GM18502 (cell line): ENCODE measurements at regions not wholly inside any gene's neighbourhood (a gene's known extent, or its start where the extent isn't known, plus 50 kb on each side); places are given as distances from the start of the nearest gene placed in this dataset.
"Not testable (repeated sequence)": the region's sequence is repeated elsewhere in the genome, so short reads cannot be mapped to it uniquely, and the experiment has no call there.

Source experiments
- ATAC-seq: cut with Tn5 transposase; IDR thresholded peaks from one replicate; pipeline ENCODE4 v1.9.1; 2021; ENCODE audit warnings: mild to moderate bottlenecking; ENCODE audit not compliant: unreplicated experiment, poor library complexity

DNA sequence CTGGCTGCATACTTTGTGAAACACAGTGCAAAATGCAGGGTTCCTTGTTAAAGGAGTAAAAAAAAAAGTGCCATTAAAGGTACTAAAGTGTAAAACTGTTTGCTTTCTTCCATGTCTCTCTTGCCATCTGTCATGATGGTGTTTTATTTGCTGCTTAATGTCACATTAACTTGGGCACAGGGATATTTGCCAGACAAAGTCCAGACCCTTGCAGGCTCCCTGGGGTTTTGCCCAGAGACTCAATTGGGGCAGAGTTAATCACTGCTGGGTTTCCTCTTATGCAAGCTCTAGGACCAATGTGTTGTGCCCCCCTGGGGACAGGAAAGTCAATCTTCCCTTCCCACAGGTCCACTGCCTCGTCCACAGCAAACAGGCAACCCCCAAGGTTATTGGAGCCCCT lies 274.3 kb upstream of the SGCD start:
- no peak for ATAC-seq

DNA sequence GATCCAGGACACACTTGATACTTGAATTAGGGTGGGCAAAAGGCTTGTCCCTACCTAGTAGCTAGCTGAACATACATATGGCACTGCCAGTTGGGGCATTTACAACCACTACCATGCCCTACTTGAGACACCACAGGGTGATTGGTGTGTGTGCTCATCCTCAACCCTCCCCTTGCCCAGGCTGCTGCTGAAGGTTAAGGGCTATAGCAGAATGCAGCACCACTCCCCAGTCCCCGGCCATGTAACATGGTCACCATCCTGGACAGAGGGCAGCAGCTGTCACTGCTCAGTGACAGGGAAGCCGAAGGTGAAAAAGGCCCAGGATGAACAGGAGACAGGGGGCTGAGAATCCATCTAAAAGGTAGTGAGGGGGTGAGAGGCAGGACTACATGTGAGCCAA lies 273.9 kb upstream of the SGCD start:
- ATAC-seq = no peak

DNA sequence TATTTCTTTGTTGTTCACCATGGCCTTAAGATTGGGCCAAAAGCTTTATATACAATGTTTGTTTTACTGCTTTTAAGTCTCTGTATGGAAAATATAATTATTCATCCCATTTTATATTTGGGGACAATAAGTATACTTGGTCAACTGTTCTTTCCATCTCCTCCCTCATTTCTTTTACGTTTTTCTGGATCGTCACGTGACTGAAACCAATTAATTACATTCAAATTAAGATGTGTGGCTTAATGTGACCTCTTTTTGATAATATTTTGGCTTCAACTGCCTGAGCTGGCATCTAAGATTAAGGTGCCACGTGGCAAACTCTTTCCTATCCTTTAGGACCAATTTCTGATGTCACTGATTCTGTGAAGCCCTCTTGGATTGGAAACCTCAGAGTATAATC lies 250.1 kb upstream of the SGCD start:
- no peak for ATAC-seq

DNA sequence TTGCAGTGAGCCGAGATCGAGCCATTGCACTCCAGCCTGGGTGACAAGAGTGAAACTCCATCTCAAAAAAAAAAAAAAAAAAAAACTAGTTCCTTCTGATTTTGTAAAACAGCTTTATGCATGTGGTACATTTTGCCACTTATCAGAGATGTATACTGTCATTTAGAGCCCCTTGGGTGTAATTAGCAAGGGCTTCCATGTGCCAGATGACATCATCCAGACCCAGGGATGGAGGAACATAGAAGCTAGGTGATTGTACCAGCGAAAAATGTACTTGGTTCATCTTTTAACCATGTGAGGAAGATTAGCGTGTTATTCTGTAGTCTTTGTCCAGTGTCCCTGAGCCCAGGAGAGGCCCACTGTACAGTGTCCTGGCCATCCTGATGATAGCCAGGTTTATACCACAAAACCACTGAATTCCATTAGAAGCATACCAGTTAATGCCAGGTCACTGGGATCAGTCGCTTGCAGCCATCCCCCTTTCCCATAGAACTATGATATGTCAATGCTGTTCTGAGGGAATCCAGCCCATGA lies 239.3 kb upstream of the SGCD start:
- no peak for ATAC-seq

- ATAC-seq = not testable (repeated sequence)
Observed at GRCh38 chr5:156089955-156090940, 236.7 kb upstream of the SGCD start.

DNA sequence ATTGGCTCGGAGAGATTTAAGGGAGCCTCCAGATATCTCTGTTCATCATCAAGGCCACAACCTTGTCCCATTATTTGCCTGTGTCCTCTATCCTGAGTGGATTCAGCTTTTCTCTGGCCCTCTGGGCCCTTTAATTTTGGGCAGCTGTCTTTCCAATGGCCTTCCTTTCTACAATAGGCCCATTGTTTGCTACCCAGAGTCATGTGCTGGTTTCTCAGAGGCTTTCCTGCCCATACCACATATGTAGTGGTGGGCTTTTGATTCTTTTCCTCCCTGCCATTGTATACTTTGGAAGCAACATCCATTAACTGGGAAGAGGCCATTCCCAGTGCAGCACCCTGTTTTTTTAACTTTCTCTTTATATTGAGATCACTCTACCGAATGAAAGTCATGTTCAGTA lies 233.9 kb upstream of the SGCD start:
- ATAC-seq = no peak

GRCh38 chr5:156094001-156094400 lies 233.0 kb upstream of the SGCD start:
- no peak for ATAC-seq

DNA sequence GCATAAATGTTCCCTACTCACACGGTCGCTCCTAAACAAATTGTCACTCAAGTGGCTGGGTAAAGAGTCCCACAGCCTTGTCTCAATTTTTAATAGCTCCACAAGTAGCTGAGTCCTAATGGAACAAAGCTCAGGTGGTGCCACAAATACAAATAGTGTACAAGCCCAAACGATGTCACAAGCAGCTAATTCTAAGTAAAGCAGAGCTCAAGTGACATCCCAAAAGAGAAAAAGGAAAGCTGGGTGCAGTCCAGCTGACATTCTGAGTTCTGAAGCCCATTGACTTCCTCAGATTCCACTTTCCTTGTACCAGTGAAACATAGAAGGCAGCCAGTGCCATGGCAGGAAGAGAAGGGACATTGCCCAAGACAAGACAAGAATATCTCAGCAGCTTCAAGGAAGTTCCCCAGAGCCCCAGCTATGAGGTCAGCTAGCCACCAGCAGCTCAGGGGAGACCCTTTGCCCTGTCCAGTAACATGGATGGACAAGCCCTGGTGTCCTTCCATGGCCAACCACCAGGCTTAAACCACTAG lies 231.2 kb upstream of the SGCD start:
- ATAC-seq = no peak

GRCh38 chr5:156096259-156096658 lies 230.7 kb upstream of the SGCD start:
- no peak for ATAC-seq

GRCh38 chr5:156103155-156103885 lies 223.6 kb upstream of the SGCD start:
- ATAC-seq = no peak

- ATAC-seq = no peak
Observed at GRCh38 chr5:156109317-156110023, 217.5 kb upstream of the SGCD start.

DNA sequence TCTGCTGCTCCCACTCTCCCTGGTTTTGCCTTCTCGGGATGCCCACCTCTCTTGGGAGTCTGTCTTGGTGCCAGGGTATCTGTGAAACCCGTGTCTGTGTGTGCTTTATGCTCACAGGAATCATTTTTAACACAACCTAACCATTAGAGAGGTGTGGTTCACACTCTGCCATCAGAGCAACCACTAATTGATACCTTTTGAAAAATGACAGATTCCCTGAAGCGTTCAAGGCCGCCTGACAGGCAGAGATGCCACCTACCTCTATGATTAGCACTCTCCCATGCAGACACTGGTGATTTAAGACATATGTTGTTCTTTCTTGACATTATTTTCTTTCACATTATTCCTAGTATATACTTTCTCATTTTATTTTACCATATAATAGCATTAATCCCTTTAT lies 207.3 kb upstream of the SGCD start:
- no peak for ATAC-seq

- ATAC-seq = no peak
Observed at GRCh38 chr5:156120777-156121176, 206.2 kb upstream of the SGCD start.

- ATAC-seq = no peak
Observed at GRCh38 chr5:156121234-156121633, 205.7 kb upstream of the SGCD start.

DNA sequence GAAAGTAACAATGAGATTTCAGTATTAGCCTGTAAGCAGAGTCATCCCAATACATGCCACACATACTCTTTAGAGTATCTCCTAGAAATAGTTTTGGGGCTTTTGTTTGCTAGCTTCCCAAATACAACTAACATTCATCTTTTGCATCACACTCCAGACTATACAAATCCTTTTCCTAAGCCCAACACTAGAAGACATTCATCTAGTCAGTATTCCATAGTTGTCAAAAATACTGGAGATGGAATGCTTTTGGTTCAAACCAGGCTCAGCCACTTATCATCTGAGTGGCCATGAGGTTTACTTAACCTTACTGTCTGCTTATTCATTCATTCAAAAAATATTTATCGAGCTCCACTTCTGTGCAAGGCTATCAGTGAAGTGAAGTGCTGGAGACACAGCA lies 205.1 kb upstream of the SGCD start:
- no peak for ATAC-seq

DNA sequence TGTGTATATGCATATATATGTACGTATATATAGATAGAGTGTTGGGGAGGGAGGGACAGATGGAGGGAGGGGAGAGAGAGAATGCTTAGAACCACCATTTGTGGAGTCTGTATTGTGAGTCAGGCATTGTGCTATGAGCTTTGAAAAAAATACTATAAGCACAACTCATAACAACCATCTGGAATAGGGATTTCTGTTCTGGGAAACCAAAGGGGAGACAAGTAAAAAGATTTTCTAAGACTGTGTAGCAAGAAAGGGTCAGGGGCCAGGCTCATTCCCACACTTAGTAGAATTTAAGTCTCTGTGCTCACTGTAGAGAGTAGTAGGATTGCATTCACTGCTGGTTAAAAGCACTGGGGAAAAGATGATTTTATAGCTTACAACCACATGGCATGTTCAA lies 202.3 kb upstream of the SGCD start:
- ATAC-seq = no peak

GRCh38 chr5:156125118-156125517 lies 201.8 kb upstream of the SGCD start:
- ATAC-seq = no peak

DNA sequence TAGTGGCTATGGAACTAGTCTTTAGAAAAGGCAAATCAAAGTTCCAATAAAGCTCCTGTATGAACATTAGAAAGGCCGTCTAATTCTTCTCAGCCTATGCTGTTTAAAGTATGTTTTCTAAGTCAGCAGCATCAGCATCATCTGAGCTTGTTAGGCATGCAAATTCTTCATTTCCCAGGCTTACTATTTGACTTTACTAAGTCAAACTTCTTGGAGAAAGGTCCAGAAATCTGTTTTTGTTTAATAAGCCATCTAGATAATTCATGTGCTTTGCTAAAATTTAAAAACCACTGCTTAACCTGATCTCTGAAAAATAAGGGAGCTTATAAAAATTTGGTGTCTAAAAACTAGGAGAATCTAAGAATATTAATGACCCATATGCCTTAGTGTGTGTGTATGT lies 200.2 kb upstream of the SGCD start:
- no peak for ATAC-seq

DNA sequence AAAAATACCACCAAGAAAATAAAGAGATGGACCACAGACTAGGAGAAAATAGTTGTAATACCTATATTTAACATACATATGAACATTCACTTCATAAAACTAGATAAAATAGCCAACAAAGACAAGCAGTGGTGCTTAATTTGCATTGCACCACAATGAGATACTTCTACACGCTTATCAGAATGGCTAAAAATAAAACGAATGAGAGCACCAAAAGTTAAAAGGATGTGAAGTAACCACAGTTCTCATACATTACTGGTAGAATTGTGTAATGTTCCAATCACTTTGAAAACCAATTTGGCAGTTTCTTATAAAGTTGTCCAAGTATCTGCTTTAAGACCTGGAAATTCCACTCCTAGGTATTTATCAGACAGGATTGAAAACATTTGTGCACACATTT lies 198.9 kb upstream of the SGCD start:
- ATAC-seq = peak; percentile 89

DNA sequence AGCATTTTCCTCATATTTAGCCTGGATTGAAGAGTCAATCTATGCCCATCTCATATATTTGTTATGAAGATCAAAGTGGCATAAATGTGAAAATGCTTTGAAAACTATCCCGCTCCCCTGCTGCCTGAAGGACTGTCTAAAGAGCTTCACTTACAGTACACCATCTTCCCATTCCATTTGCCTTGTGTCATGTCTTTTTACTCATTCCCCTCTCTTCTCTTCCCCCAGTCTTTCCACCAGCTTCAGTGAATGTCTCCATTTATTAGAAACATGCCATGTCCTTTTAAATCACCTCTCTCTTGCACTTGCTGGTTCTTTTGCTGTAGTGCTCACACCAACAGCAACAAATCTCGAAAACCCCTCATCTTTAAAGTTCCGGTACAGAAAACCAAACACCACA lies 192.7 kb upstream of the SGCD start:
- ATAC-seq = no peak
